ENCODE measurements at regions not wholly inside any gene's neighbourhood (a gene's known extent, or its start where the extent isn't known, plus 50 kb on each side); places are given as distances from the start of the nearest gene placed in this dataset.

DNA sequence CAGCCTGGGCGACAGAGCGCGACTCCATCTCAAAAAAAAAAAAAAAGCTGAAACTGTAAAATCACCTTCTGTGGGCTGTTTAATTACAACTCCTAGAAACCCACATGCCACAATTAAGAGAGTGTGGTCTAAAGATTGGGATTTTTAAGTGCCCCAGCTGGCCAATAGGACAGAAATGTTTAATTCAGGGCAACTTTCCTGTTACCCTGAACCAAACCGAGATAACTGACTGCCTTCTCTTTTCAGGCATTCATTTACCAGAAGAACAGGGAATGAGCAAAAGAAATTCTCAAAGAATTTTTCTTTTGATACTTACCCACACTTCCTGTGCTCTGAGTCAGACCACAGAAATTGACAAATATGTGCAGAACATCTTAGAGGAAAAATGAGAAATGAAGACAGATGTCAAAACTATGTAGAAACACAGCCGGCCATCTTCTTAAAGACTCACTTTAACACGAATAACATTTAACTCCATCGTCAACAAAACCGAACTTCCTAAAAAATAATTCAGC lies 221.3 kb upstream of the DAPK1 start:
- TF ChIP-seq EZH2 (IDR thresholded peaks at IDR 0.05; ENCODE audit: low read length), result no peak
- TF ChIP-seq, protein P1, sequence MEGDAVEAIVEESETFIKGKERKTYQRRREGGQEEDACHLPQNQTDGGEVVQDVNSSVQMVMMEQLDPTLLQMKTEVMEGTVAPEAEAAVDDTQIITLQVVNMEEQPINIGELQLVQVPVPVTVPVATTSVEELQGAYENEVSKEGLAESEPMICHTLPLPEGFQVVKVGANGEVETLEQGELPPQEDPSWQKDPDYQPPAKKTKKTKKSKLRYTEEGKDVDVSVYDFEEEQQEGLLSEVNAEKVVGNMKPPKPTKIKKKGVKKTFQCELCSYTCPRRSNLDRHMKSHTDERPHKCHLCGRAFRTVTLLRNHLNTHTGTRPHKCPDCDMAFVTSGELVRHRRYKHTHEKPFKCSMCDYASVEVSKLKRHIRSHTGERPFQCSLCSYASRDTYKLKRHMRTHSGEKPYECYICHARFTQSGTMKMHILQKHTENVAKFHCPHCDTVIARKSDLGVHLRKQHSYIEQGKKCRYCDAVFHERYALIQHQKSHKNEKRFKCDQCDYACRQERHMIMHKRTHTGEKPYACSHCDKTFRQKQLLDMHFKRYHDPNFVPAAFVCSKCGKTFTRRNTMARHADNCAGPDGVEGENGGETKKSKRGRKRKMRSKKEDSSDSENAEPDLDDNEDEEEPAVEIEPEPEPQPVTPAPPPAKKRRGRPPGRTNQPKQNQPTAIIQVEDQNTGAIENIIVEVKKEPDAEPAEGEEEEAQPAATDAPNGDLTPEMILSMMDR (optimal IDR thresholded peaks at IDR 0.05 in 1 of 3, IDR thresholded peaks at IDR 0.05 in 1 of 3, conservative IDR thresholded peaks at IDR 0.05 in 1 of 3; ENCODE audit: extremely low read depth in 1 of 3, insufficient read depth in 2 of 3, low read length in 3 of 3), result no peak
